GM13977 (cell line): ENCODE measurements at regions not wholly inside any gene's neighbourhood (a gene's known extent, or its start where the extent isn't known, plus 50 kb on each side); places are given as distances from the start of the nearest gene placed in this dataset.

ENCODE experiments used
- DNase-seq: peaks from one replicate; pipeline ENCODE4 v3.0.0; 2012; ENCODE audit warnings: low spot score
- in situ Hi-C: fragments of 300-500 bp; cut with MboI; formaldehyde crosslinking; loops from one replicate; pipeline ENCODE4 v1.12.0; 2022; ENCODE audit warnings: low sequenced_read_pairs, low pct_unique_long_range_greater_than_20kb, mixed read lengths, inconsistent platforms; ENCODE audit not compliant: unreplicated experiment
- TF ChIP-seq, protein P1 (sequence below): IDR thresholded peaks from 2 replicates; pipeline ENCODE4 v1.5.1; 2012; ENCODE audit warnings: mild to moderate bottlenecking, control low read depth; ENCODE audit not compliant: insufficient read depth; ENCODE audit errors: extremely low read depth, missing control alignments

DNA sequence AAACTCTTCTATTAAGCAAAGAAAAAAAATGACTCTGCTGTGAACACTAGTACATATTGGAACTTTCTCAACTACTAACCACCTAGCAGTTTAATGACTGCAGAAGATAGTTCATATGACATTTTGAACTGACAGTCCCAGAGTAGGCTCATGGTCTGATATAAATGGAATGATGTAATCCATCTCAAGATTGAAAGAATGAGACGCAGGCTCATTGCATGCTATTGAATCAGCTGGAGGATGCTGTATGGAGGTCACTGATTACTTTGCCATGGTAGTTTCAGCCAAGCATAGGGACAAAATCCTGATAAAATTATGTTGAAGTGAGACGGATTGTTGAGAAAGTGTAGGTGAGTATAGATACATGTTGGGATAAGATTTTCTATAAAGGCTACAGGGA lies 217.6 kb upstream of the SEMA3E start:
- TF ChIP-seq, protein P1, sequence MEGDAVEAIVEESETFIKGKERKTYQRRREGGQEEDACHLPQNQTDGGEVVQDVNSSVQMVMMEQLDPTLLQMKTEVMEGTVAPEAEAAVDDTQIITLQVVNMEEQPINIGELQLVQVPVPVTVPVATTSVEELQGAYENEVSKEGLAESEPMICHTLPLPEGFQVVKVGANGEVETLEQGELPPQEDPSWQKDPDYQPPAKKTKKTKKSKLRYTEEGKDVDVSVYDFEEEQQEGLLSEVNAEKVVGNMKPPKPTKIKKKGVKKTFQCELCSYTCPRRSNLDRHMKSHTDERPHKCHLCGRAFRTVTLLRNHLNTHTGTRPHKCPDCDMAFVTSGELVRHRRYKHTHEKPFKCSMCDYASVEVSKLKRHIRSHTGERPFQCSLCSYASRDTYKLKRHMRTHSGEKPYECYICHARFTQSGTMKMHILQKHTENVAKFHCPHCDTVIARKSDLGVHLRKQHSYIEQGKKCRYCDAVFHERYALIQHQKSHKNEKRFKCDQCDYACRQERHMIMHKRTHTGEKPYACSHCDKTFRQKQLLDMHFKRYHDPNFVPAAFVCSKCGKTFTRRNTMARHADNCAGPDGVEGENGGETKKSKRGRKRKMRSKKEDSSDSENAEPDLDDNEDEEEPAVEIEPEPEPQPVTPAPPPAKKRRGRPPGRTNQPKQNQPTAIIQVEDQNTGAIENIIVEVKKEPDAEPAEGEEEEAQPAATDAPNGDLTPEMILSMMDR = no peak
- no peak for DNase-seq
- in situ Hi-C loops = no loop called here

DNA sequence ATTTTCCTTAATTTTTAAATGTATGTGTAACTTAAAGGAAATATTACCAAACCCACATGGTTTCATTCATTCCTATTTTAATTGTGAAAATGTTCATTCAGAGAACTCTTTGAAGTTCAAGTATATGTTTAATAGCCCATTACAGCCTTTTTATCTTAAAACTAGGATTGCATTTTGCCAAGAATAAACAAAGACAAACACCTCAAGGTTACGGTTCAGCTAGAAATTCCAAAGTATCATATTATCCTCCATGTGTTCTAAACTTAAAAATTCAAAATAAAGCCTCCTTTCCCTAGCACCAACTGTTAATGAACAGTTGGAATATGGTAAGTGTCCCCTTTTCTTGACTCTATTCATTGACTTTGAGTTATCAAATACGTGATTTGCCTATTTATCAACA lies 215.6 kb upstream of the SEMA3E start:
- TF ChIP-seq, protein P1 = no peak
- in situ Hi-C loops = no loop called here
- DNase-seq = no peak

DNA sequence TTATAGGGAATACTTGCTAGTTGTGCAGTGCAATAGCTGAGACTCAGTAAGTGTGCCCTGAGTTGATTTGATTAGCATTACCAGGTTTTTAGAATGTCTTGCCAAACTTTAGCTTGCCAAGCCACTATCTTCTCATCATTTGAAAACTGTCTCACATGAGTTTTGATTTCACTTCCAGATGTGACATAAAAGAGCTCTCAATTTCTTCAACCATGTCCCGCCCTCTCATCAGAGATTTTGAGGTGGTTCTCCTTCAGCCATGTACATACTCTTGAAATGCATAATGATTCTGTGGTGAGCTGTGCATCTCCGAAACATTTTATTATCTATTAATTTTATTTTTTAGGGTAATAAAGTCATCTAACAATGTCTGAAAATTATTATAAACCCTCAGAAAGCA lies 215.0 kb upstream of the SEMA3E start:
- TF ChIP-seq, protein P1 = no peak
- DNase-seq = no peak
- in situ Hi-C loops = no loop called here

DNA sequence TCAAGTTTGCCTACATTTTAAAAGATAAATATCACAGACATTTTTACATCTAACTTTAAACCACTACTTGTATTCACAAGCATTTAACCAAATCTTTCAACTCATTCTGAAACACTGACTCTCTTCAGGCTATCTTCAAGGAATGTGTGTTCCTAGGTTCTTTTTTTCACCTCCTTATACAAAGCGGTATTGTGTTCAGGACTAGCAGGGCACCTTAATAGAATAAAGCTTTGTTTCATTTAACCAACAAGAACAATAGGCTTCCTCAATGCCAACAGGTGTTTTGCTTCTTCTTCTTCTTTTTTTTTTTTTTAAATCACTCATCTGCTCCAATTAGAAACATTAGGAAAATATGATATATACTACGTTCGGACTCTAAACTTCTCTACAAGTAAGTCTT lies 212.9 kb upstream of the SEMA3E start:
- TF ChIP-seq, protein P1 = no peak
- no peak for DNase-seq
- in situ Hi-C loops = no loop called here

DNA sequence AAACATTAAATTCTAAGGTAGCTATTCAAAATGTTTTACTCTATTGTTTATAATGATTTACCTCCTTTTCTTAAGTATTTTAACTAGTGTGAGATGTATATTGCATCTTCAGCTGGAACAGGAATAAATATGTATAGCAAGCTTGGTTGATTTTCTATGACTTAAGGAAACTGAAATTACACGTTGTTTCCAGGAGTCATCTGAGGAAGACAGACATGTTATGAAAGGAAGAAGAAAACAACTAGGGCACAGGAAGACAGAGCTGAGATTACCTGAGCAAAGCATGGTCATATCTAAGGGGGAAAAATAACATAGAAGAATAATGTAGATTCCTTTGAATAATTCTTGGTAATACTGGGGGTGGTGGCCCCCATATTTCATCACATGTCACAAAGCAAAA lies 210.9 kb upstream of the SEMA3E start:
- TF ChIP-seq, protein P1 = no peak
- DNase-seq = no peak
- in situ Hi-C loops = no loop called here

DNA sequence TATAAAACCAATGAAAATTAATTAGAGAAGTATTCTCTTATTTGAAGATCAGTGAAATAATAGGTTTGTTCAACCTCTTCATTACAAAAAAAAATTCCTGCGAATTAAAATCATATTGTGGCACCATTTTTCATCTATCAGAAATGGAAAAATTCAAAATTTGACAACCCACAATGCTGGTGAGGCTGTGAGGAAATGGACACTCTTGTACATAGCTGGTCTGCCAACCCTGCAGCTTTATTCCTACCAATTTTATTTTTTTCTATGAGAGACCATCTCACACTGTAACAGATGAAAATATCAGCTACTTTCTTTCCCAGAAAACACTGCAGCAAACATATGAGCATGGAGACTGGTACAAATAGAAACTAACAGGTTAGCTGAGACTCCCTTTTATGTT lies 208.8 kb upstream of the SEMA3E start:
- TF ChIP-seq, protein P1 = no peak
- in situ Hi-C loops = no loop called here

DNA sequence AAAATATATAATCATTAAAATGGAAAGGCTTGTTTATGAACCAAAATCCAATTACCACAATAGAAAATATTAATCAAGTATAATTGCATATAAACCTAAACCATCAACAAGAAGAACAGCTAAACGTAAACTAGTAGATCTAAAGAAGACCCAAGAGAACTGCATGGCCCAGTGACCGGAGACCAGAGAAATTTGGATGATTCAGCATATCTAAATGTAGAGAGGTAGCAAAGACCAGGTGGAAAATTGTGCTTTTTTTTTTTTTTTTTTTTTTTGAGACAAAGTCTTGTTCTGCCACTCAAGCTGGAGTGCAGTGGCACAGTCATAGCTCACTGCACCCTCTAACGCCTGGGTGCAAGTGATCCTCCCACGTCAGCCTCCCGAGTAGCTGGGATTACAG lies 207.2 kb upstream of the SEMA3E start:
- TF ChIP-seq, protein P1 = no peak
- DNase-seq = no peak
- in situ Hi-C loops = no loop called here

More for the DNA sequence above, 208.8 kb upstream of the SEMA3E start:
- no peak for DNase-seq
